Lower lobe of right lung (tissue), 2 donors: ENCODE measurements at regions not wholly inside any gene's neighbourhood (a gene's known extent, or its start where the extent isn't known, plus 50 kb on each side); places are given as distances from the start of the nearest gene placed in this dataset.

Source experiments
- ATAC-seq, 2 donors: fragments of 200-7000 bp; cut with Tn5 transposase; one replicate each; pipeline ENCODE4 v1.9.1; 2020 to 2022; ENCODE audit warnings: mild to moderate bottlenecking in 2 of 2, moderate library complexity in 2 of 2
- DNase-seq: peaks from one replicate; pipeline ENCODE4 v3.0.0-alpha.2; 2020
- H3K27ac ChIP-seq: fragments of 200-600 bp; one replicate; pipeline ENCODE4 v1.8.0; 2022
- H3K27me3 ChIP-seq: fragments of 200-600 bp; one replicate; pipeline ENCODE4 v1.8.0; 2022; ENCODE audit warnings: low read depth
- H3K36me3 ChIP-seq: fragments of 200-600 bp; one replicate; pipeline ENCODE4 v1.8.0; 2022; ENCODE audit warnings: mild to moderate bottlenecking
- H3K4me1 ChIP-seq: fragments of 200-600 bp; one replicate; pipeline ENCODE4 v1.8.0; 2022
- H3K4me3 ChIP-seq: fragments of 200-600 bp; one replicate; pipeline ENCODE4 v1.8.0; 2022; ENCODE audit warnings: mild to moderate bottlenecking
- H3K9me3 ChIP-seq: fragments of 200-600 bp; one replicate; pipeline ENCODE4 v1.8.0; 2022
- CTCF ChIP-seq: fragments of 200-600 bp; IDR thresholded peaks from one replicate; pipeline ENCODE4 v1.8.0; 2022; ENCODE audit warnings: antibody characterized with exemption, mild to moderate bottlenecking
- intact Hi-C: fragments of 100-400 bp; cut with DNase I; formaldehyde crosslinking; loops from one replicate; pipeline ENCODE4 v1.11.0; 2022
- donor health status: DM: no; HTN: yes; CAD: no; lungs with severe emphysema.

DNA sequence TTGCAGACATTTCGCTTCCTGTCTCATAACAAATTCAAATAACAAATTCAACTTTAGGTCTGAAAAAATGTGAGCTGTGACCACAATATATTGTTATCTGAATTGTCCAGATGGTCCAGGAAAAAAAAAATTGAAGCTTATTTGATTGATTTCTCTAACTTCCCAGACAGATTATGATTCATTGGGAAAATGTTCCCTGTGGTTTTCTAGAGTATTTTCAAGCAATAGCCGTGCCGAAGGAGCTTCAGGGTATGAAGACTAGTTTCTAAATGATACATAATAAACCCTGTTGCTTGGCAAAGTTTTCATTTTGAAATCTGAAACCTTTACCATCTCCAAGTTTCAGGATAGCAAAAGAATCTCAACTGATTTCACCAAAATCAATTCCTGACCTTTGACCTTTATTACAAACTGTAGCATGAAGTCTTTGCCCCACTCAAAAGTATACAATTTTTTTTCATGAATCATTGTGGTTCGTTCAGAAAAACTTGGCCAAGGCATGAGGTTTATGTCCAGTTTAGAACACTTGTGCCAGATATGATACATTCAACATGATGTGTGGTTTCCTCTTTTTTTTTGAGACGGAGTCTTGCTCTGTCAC, 109.9 kb downstream of the JCAD start:
- TF ChIP-seq CTCF, result no peak
- Histone ChIP-seq H3K4me3 (no peak overlapping the region), H3K9me3 (no peaks in the 10 kb centered on the region), H3K36me3 (no peaks in the 10 kb centered on the region), H3K4me1 (peaks cover 16% of the 10 kb centered on the region), H3K27me3 (no peaks in the 10 kb centered on the region), H3K27ac (peak overlapping the region; percentile 31)
- ATAC-seq (no peak), DNase-seq (no peak)
- intact Hi-C loops, result no loop called here

DNA sequence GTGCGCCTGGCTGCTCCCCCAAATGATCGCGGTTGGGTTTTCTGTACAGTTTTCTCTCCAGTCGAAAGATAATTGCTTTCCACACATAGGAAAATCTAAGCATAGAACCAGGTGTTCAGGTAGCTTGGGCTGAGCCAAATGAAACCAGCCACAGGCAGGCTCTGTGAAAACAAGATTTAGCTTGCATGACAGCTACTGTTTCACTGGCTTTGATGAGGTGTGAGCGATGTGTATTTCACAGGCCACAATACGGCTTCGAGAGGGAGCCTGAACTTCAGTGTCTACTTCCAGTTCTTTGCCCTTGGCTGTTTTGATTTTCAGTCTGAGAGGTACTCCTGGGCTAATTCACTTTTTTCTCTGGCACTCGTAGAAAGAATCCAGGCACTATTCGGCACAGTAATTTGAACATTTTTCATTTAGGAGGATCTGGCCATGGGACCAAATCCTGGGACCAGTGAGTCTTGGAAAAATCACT, 110.5 kb downstream of the JCAD start:
- ATAC-seq, result no peak
- intact Hi-C loops, result no loop called here

GRCh38 chr10:29947701-29948060, 111.7 kb downstream of the JCAD start:
- peak in 1 of 2 donors; percentile 30 for ATAC-seq
- H3K27ac ChIP-seq, result peak overlapping the region; percentile 68

More for the DNA sequence above, 110.5 kb downstream of the JCAD start:
- TF ChIP-seq CTCF, result no peak
- Histone ChIP-seq H3K4me3 (no peak overlapping the region), H3K36me3 (no peaks in the 10 kb centered on the region), H3K27ac (peak overlapping the region; percentile 31), H3K4me1 (peaks cover 16% of the 10 kb centered on the region), H3K27me3 (no peaks in the 10 kb centered on the region), H3K9me3 (no peaks in the 10 kb centered on the region)
- no peak for DNase-seq

DNA sequence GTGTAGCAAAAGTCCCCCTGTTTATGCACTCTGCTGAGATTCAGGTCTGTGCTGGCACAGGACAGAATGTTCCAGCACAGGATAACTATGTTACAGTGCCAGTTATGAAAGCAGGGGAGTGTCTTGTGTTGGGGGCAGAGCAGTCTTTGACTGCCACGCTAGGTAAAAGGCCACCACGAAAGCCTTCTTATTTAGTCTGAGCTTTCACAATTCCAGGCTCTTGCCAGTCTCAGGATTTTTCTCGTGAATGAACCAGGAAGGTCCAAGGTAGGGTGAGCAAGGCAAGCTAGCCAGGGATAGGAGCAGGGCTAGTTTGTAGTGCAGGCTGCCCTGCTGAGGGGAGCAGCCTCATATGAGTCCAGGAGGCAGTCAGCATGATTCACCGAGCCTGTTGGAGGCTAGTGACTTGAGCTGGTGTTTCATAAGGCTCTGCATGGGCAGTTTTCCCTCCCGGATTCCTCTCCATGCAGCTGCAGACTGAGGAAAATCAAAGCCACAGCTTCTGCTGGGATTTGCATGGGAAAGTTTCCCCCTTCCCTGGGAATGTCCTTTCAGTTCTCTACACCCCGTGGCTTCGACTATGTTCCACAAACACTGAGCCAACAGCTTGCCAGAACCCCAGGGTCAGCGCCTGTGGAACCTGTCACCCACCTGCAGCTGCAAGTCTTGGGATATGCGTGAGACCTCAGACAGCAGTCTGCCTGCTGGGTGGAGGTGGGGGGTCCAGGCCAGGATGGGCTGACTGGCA, 112.3 kb downstream of the JCAD start:
- TF ChIP-seq CTCF, result no peak
- intact Hi-C loops, result no loop called here
- no peak overlapping the region for H3K4me3 ChIP-seq
- no peaks in the 10 kb centered on the region for H3K9me3 ChIP-seq
- no peaks in the 10 kb centered on the region for H3K27me3 ChIP-seq
- no peaks in the 10 kb centered on the region for H3K36me3 ChIP-seq
- DNase-seq, result no peak
- H3K27ac ChIP-seq, result peak overlapping the region; percentile 68
- H3K4me1 ChIP-seq, result peaks cover 16% of the 10 kb centered on the region
- peak; percentile 72 to 87 for ATAC-seq

More at GRCh38 chr10:29947701-29948060, 111.7 kb downstream of the JCAD start:
- DNase-seq, result no peak
- Histone ChIP-seq H3K9me3 (no peaks in the 10 kb centered on the region), H3K27me3 (no peaks in the 10 kb centered on the region), H3K4me3 (no peak overlapping the region), H3K36me3 (no peaks in the 10 kb centered on the region), H3K4me1 (peaks cover 16% of the 10 kb centered on the region)
- intact Hi-C loops, result no loop called here
- TF ChIP-seq CTCF, result no peak

DNA sequence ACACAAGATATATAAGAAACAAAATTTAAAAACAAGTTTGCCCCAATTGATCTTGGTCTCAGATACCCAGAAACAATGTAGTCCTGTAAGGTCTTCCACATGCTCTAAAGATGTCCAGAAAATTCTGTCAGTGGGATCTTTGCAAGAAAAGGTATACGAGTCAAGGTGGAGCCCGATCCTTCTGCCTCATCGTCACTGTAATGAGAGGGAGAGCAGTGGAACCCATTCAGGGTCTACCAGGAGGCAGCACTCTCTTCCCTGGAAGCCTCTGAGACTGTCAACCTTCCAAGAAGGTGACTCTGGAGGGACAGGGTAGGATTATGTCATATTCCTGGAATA, 112.8 kb downstream of the JCAD start:
- peaks cover 16% of the 10 kb centered on the region for H3K4me1 ChIP-seq
- peak overlapping the region; percentile 68 for H3K27ac ChIP-seq
- ATAC-seq (no peak), DNase-seq (no peak)
- no peak for TF ChIP-seq CTCF
- intact Hi-C loops, result no loop called here
- no peaks in the 10 kb centered on the region for H3K27me3 ChIP-seq
- H3K4me3 ChIP-seq, result no peak overlapping the region
- no peaks in the 10 kb centered on the region for H3K36me3 ChIP-seq
- no peaks in the 10 kb centered on the region for H3K9me3 ChIP-seq
